Body of pancreas (tissue), 4 donors: ENCODE measurements at regions not wholly inside any gene's neighbourhood (a gene's known extent, or its start where the extent isn't known, plus 50 kb on each side); places are given as distances from the start of the nearest gene placed in this dataset.

Experiments
- POLR2A ChIP-seq, 3 donors: fragments of 450-650 bp; IDR thresholded peaks; one replicate each; pipeline ENCODE4 v1.6.1; 2016; ENCODE audit warnings: antibody characterized with exemption in 3 of 3, mild to moderate bottlenecking in 2 of 3
- TF ChIP-seq, protein P1 (sequence below), 7 experiments: fragments of 450-650 bp in 4 of 7; fragments of 200-600 bp in 3 of 7; sonication (generic) in 3 of 7; IDR thresholded peaks; one replicate each; pipeline ENCODE4 v1.5.1; 2016 to 2019; ENCODE audit warnings: antibody characterized with exemption in 7 of 7

DNA sequence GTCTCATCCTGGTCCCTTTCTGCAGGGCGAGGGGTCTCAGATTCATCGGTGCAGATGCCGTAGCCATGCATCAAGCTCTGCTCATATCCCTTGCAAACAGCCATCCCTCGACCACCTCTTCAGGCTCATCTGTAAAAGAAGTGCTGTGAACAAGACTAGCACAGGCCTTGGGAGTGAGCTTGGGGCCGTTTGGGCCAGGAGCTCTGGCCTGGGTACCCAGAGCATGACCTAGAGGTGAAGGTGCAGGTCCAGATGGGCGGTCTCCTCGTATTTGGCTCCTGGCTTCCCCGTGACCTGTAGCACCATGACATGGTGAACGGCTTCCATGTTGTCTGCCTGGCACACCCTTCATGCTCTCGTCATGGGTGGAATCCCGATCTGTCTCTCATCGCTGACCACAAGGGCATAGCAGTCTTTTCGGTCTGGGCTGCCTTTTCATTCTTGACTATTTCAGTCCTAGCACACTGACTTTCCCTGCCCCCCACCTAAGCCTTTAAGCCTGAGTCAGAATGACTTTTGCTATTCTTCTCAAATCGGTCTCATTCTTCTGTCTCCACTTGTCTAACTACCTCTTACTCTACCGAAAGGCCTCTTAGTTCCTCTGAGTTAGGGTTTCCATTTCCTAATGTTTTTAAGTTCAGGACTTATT, 216.0 kb downstream of the FOXL1 start:
- TF ChIP-seq, protein P1, sequence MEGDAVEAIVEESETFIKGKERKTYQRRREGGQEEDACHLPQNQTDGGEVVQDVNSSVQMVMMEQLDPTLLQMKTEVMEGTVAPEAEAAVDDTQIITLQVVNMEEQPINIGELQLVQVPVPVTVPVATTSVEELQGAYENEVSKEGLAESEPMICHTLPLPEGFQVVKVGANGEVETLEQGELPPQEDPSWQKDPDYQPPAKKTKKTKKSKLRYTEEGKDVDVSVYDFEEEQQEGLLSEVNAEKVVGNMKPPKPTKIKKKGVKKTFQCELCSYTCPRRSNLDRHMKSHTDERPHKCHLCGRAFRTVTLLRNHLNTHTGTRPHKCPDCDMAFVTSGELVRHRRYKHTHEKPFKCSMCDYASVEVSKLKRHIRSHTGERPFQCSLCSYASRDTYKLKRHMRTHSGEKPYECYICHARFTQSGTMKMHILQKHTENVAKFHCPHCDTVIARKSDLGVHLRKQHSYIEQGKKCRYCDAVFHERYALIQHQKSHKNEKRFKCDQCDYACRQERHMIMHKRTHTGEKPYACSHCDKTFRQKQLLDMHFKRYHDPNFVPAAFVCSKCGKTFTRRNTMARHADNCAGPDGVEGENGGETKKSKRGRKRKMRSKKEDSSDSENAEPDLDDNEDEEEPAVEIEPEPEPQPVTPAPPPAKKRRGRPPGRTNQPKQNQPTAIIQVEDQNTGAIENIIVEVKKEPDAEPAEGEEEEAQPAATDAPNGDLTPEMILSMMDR (IDR thresholded peaks at IDR 0.05) = no peak
- no peak for TF ChIP-seq POLR2A (IDR thresholded peaks at IDR 0.05)
